GM18951 (cell line): ENCODE measurements at regions not wholly inside any gene's neighbourhood (a gene's known extent, or its start where the extent isn't known, plus 50 kb on each side); places are given as distances from the start of the nearest gene placed in this dataset.

Source experiments
- POLR2A ChIP-seq: IDR thresholded peaks from 4 replicates; pipeline ENCODE4 v1.6.1; 2011; ENCODE audit warnings: mild to moderate bottlenecking; ENCODE audit not compliant: insufficient read length, insufficient read depth; ENCODE audit errors: extremely low read depth
- in situ Hi-C: fragments of 300-500 bp; cut with MboI; formaldehyde crosslinking; loops from one replicate; pipeline ENCODE4 v1.12.0; 2022; ENCODE audit warnings: low sequenced_read_pairs, mixed read lengths, inconsistent platforms; ENCODE audit not compliant: unreplicated experiment

DNA sequence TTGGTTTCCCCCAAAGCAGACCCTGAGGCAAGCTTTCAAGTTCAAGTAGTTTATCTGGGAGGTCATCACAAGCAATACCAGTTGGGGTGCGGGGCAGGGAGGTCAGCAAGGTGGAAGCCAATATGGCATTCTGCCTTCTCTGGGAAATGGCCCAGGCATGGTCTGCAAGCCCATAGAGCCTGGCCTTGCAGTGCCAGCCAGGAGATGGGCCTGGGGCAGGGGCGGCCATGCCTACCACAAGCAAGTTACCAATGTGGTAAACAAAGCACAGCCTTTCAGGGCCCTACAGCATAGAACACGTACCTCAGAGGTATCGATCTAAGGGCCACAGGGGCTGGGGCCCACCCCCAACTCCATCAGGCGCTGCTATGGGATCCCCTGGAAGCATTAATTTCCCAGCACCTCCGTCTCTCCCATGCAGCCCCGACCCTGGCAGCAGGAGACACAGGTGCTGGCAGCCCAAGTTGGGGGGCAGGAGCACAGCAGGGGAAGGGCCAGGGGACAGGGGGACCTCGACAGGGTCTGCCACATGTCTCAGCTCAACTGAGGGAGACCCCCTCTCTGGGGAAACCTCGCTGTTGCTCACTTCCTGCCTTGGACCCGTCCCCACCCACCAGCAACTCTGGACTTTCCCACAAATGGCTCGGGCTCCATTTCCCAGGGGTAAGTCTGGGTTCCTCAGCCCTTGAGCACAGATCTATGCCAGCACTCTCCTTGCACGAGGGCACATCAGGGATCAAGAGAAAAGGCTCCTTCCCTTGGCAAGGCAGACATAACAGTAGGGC, 369.0 kb downstream of the PREX1 start:
- in situ Hi-C loops = no loop called here
- no peak for TF ChIP-seq POLR2A

DNA sequence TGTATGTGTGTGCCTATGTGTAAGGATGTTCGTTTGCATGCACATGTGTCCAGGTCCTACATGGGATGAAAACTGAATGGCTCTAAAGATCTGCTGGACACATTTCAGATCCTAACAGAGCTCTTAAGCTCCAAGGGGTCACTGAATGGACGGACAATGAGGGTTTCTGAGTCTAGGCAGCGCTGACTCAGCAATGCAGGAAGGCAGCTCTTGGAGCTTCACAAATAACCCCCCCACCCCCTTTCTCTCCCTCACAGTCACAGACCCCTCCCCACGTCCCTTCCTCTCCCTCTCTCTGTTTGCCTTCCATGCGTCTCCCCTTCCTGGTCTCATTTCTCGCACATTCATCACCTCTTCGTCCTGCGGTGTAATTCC, 369.8 kb downstream of the PREX1 start:
- in situ Hi-C loops = no loop called here
- no peak for TF ChIP-seq POLR2A

DNA sequence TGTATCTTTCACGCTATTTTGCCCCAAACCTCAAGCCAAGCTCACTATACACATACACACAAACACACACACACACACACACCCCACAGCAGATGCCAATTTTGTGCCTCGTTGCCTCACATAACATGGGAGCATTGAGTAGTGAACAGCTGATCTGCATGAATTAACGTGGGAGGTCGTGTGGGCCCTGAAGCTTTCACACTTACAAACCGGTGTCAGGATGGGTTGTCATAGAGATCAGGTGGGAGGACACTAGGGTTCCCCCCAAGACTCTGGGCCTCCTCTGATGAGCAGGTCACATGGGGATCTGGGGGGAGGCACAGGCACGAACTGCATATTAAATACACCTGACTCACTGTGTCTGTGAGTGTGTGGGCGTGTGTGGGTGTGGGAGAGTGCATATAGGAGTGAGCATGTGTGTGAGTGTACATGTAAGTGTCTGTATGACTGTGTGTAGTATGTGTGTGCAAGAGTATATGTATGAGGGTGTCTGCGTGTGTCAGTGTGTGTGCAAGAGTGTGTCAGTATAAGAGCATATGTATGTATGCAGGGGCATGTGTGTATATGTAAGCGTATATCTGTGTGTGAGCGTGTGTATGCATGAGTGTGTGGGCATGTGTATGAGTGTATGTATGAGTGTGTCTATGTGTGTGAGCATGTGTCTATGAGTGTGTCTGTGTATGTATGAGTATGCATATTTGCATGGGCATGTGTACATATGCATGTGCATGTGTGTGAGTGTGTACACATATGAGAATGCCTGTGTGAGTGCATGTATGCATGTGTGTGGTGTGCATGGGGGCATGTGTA, 370.4 kb downstream of the PREX1 start:
- TF ChIP-seq POLR2A = no peak
- in situ Hi-C loops = no loop called here

DNA sequence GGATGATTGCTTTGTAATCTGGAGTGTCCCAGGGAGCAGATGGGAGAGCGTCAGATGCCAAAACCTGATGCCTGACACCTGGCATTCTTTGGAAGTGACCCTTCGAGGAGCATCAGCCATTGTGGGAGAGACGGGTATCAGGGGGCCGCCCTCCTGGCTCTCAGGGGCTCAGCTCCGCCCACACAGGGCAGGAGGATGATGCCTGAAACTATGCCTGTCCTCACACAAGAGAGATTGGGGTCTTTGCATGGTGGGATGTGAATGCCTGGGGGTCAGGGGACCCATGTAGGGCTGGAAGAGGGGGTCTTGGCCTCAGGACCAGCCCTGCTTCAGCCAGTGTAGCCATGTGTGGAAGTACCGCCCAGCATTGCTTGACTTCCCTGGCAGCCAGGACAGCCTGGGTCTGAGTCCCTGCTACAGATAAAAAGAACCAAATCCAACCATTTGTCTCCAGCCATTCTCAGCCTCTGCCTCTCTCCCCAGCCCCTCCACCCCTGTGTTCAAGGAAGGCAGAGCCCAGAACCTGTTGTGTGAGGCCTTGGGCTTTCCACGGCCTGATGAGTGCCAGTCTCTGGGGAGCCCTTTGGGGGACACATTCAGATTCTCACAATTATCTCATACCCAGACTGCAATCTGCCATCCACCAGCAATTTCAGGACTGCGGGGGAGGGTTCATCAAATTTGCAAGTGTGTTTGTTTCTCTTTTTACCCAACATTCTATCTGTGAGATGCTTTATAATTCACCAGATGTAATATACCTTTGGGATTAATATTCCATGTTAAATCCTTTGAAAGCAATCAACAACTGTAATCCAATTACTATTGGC, 371.2 kb downstream of the PREX1 start:
- in situ Hi-C loops = no loop called here
- no peak for TF ChIP-seq POLR2A

DNA sequence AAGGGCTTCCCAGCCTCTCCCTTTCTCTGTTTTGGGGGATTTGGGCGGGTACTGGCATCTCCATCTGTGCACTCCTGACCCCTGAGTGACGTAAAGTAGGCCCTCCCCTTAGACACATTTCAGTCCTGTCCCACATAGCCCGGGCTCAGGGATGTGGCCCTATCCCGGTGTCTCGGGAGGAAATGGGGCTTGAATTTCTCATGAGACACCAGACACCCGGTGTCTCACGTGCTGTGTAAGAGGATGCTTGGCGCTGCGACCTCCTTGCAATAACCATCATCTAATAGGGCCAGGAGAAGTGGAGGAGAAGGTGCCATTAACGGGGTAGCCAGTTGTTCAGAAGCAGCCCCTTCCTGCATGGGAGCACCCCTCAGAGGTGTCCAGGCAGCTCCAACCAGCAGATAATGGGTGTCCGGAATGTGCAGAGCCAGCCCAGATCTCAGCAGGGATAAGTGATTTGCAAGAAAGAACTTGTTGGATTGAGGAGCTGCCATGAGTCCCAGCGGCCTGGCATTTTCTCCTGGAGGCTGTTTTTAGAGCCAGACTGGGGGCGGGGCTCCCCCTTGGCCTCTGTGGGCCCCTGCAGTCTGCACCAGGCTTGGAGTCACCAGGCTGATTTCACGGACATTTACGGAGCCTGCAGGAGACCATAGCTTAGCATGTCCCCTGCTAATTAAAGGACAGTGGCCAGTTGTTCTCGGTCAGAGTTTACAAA, 372.0 kb downstream of the PREX1 start:
- TF ChIP-seq POLR2A = no peak
- in situ Hi-C loops = no loop called here

DNA sequence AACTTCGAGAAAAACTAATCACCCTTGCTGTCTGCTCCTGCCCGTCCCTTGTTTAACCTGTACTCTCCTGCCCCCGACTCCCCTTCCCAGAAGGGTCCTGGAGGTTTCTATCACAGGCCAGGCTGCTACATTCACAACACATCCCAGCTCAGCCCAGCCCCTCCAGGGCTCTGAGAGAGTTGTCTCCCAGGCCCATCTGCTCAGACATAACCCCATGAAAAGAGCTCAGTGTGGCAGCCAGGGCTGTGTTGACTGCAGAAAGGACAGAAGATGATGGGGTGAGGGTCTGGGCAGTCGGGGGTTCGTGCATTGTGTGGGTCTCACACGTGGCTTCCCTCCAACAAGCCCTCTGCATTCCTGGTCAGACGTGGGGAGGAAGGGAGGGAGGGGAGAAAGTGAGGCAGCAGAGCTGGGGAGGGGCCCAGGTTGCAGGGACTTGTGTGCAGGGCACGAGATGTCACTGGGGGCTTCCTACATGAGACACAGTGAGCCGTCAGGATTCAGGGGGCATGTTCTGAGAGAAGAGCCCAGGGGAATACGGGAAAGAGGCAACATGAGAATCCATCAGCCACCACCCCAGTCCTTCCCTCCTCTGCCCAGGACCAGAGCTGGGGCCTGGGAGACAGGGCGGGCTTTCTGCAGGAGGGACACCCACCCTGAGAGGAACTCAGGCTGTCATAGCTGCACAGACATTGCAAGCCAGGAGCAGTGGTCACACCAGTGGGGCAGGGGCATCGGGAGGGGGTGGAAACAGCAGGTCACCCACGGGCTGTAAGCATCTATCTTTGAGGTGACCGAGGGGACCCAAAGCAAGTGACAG, 372.9 kb downstream of the PREX1 start:
- in situ Hi-C loops = no loop called here
- no peak for TF ChIP-seq POLR2A

DNA sequence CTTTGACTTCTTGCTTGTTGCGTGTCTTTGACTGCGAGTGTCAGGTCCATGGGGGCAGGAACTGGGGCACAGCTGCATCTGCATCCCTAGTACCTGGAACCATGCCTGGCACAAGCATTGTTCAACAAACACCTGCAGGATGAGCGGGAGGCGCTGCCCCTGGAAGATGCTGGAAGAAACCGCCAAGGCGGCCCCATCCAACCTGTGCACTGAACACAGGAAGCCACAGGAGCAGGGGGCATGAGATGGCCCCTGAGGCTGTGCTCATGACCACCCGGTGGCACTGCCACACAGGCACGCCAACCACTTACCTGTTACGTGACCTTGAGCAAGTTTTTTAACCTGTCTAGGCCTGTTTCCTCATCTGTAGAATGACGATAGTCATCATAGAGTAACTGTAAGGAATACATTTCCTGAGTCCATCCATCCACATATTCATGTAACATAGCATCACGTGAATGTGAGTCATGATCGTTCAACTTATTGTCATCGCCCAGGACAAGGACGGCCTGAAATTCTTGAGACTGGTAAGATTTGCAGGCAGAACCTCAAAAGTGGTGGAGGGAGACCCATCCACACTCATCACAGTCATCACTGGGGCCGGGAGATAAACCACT, 374.2 kb downstream of the PREX1 start:
- in situ Hi-C loops = no loop called here
- no peak for TF ChIP-seq POLR2A

DNA sequence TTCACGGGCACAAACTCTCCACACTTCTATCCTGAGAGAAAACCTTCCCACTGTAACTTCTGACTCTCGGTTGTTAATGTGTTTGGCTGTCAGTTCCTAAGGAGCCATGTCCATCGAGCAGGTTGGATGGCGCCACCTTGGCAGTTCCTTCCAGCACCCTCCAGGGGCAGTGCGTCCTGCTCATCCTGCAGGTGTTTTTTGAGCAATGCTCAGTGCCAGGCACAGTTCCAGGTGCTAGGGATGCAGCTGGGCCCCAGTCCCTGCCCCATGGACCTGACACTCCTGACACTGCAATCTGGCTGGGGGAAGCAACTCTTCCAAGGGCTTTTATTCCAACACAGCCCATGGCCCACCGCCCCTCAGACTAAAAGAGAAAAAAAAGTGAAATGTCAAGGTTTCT, 376.4 kb downstream of the PREX1 start:
- no peak for TF ChIP-seq POLR2A
- in situ Hi-C loops = no loop called here

DNA sequence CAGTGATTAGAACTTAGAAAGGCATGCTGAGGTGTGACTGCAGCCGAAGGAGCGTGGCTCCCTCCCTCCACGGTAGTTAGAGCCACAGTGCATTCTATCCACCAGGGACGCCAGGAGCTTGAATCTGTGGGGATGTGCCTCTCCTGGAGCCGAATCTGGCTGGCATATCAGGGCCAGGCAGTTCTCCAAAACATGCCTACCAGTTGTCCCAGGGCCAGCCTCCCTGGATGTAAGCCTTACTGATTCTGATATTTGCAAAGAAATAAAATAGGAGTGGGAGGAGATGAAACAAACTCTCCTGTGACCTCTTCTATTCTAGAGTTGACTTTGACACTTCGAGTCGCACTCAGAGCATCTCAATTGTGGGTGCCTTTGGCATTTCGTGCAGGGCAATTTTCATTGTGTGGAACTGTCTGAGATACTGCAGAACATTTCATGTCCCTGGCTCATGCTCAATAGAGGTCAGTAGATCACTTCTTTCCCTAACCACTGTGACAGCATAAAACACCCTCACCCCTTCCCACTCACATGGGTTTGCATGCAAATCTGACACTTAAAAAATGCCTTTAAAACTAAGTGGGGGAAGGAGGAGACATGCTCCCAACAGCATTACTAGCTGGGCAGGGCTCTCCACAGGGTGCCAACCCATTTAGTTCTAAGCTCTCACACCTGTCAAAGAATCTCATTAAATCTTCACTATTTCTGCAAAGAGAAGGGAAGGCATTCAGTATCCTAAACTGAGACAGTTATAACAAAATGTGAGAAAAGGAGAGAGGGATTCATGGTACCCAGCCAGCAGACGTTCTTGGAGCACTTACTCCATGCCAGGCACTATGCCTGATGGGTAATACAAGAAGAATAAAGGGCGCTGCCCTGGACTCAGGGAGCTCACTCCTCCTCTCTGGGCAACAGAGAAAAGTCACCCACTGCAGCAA, 378.9 kb downstream of the PREX1 start:
- TF ChIP-seq POLR2A = no peak
- in situ Hi-C loops = no loop called here

DNA sequence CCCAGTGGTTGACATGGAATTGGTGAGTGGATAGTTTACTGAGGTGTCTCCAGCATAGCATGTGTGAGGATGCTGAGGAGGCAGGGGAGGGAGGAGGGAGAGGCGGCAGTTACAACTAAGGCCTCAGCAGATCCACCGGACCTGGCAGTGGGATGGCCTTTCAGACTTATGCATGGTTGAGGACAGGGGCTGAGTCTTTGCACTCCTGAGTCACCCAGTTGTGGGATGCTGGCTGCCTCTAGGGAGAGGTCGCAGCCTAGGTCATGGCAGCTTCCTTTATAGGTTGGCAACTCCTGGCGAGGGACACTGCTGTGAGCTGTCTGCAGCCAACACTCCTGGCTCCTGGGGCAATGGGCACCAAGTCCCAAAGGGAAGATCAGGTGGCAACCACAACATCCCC, 380.3 kb downstream of the PREX1 start:
- no peak for TF ChIP-seq POLR2A
- in situ Hi-C loops = no loop called here

DNA sequence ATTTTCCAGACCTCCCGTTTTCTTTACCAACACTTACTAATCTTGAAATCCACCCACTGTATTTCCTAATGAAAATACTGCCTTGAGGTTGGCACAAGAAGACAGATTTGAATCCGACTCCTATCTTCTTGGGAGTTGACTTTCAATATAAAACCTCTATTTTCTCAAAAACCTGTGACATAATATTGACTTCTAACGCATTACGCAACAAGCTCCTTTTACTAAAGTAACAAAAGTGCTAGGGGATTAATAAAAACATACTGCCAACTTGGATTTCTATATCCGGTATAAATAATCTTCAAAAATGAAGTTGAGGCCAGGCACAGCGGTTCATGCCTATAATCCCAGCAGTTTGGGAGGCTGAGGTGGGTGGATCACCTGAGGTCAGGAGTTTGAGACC, 382.0 kb downstream of the PREX1 start:
- in situ Hi-C loops = no loop called here
- TF ChIP-seq POLR2A = no peak
